NCI-H1105 (cell line): ENCODE measurements at regions not wholly inside any gene's neighbourhood (a gene's known extent, or its start where the extent isn't known, plus 50 kb on each side); places are given as distances from the start of the nearest gene placed in this dataset.
"Not testable (repeated sequence)": the region's sequence is repeated elsewhere in the genome, so short reads cannot be mapped to it uniquely, and the experiment has no call there.

Experiments
- DNase-seq: peaks from one replicate; lab custom pipeline; 2025; lab: John Stamatoyannopoulos, UW

DNA sequence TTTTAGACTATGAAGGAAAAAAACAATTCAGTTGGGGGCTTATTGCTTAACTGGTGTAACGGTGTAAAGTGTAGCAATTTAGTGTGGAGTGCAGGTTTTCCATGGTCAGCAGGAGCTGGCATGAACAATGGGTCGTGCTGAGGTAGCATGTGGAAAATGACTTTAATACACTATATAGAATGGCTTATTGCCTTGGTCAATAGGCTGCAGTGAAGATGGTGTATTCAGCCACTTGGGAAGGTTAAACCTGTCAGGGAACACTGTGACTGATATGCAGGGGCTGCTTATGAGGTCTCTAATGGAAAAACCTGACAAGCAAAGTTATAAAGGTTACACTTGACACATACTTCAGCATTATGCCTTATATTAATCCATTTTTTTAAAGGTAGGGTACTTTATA is 764.7 kb upstream of the ARRDC3 start:
- DNase-seq = no peak

DNA sequence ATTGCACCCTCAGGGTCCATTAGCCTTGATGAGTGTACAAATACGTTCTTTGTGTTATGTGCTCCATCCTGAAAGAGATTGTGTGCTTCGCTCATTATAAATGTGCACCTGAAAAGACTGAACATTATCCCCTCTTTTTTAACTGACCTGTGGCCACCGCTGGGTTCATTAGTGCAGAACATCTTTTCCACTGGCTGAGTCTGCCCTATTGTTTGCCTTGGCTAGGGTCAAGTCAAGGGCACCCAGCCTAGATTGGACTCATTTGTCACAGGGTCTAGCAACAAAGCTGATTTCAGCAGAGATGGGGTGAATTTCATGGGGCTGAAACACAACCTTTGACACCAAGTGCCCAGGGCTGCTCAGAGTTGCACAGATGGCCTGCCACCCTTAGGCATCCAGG is 764.1 kb upstream of the ARRDC3 start:
- no peak for DNase-seq

DNA sequence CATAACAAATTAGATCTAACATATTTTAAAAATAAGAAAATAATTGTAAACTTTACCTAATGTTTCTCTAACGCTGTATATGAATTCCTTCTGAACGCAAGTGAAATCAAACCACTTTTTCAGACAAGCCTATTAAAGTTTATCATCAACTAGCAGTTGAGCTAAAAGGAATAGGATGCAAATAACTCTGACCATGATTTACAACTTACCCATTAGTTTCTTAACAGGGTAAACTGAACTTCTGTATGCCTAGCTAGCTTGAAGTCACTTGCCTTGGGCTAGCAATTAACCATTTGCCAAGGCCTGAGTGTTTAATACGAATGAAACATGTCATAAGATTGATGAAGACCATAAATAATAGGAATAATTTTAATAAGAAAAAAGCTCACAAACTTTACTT is 762.7 kb upstream of the ARRDC3 start:
- no peak for DNase-seq

DNA sequence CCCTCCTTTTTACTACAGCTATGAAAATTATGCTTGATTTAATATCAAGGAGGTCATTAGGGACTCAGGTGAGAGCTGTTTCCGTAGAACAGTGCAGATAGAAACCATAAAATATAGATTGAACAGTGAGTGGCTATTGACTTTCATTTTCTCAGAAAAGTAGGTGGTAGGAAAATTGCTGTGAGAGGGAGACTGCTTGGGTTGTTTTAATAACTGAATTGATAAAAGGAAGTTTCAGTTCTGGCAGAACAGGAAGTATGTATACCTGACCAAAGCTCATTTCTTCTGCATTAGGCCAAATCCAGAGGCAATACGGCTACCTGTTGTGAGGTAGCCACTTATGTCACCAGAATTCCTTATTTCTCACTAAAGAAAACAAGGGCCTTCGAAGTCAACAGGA is 761.7 kb upstream of the ARRDC3 start:
- no peak for DNase-seq

DNA sequence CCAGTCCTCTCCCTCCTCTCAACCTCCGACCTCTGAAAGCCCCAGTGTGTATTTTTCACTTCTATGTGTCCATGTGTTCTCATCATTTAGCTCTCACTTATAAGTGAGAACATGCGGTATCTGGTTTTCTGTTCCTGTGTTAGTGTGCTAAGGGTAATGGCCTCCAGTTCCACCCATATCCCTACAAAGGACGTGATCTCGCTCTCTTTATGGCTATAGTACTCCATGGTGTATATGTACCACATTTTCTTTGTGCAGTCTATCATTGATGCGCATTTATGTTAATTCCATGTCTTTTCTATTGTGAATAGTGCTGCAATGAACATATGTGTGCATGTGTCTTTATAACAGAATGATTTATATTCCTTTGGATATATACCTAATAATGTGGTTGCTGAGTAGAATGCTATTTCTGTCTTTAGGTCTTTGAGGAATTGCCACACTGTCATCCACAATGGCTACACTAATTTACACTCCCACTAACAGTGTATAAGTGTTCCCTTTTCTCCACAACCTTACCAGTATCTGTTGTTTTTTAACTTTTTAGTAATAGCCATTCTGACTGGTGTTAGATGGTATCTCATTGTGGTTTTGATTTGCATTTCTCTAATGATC is 749.3 kb upstream of the ARRDC3 start:
- not testable (repeated sequence) for DNase-seq

DNA sequence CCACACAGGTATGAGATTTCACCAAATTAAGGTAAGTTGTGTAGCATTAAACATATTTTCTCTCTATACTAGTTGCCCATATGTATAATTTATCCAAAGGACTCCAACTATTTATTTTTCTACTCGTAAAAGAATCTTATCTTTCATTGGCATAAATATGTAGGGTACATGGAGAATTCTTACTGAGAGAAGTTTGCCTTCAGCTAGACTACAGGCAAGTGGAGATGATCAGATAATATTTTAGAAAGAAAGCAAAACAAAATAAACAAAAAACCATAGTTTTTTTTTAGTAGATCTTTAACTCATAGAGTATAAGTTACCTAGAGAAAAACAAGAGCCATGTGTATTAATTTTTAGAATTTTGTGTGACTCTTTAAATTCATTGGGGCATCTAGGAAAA is 743.1 kb upstream of the ARRDC3 start:
- no peak for DNase-seq

DNA sequence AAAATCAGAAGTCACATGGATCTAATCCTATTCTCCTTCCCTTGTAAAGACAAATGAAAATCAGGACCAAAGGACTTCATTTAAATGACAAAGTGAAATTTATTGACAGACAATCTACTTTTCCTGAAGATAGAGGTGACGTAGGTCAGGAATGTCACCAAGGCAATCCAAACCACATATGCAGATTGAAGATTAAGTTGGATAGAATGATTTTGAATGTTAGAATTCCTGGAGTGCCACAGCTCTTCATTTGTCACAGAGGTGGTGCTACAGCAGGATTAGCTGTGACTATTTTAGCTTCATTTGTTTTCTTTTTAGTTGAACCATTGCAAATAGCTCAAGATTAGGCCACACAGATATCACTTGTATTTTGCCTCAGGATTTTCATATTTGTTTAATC is 736.0 kb upstream of the ARRDC3 start:
- no peak for DNase-seq

DNA sequence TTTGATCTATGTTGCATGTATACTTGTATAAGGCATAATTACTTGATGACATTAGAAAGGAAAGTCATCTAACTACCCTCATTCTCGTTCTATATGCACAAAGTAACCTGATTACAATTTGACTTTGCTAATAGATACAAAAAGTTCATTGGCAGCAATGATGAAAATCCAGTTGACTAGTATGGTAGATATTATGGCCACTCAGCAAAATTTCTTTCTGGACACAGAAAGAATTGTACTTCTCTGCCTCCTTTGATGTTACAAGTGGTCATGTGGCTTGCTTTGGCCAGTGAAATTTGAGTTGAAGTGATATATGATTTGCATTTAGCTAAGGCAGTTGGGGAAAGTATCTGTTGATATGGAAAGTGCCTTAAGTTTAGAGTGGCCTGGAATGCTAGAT is 723.7 kb upstream of the ARRDC3 start:
- DNase-seq = no peak

DNA sequence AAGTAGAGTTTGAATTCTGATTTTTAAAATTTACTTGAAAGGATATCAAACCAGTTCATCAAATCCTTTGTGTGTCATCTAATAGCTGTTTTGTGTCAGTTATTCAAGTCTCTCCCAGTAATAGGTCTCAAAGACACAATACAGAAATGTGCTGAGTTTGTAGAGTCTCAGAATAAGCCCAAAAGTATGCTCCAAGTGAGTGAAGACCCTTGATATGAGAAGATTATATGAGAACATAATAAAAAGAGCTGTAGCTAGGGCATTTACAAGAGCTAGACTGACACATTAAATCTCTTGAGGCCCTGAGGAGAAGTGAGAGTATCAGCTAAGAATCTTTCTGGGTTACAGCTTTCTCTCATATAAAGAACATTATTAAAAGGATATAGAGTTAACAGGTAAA is 721.0 kb upstream of the ARRDC3 start:
- DNase-seq = no peak

DNA sequence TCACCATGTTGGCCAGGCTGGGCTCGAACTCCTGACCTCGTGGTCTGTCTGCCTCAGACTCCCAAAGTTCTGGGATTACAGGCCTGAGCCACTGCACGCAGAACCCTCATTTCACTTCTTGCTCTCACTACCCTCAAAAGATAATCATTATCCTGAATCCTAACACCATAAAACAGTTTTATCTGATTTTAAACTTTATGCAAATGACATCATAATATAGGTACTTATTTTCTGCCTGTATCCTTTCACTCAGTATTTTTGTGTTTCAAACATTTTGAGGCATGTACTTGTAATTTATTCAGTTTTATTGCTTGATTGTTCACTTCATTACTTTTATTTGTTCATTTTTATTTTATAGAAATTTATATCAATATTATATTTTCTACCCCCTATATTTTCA is 719.2 kb upstream of the ARRDC3 start:
- DNase-seq = no peak

DNA sequence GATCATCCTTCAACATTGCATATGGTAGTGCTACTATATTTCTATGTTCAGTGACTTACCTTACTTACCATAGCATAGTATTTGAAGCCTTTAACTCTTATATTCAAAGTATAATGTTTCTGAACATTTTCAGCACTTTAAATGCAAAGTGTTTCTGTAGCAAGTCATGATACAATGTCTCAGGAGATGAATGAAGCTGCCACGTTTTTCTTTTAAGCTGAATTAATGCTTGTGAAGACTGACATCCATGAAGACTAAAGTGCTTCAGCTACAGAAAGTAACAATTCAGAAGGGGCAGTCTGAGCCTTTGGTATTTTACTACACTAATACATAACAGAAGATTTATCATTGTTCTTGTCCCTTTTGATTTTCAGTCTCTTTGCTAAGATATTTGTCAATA is 709.1 kb upstream of the ARRDC3 start:
- no peak for DNase-seq

DNA sequence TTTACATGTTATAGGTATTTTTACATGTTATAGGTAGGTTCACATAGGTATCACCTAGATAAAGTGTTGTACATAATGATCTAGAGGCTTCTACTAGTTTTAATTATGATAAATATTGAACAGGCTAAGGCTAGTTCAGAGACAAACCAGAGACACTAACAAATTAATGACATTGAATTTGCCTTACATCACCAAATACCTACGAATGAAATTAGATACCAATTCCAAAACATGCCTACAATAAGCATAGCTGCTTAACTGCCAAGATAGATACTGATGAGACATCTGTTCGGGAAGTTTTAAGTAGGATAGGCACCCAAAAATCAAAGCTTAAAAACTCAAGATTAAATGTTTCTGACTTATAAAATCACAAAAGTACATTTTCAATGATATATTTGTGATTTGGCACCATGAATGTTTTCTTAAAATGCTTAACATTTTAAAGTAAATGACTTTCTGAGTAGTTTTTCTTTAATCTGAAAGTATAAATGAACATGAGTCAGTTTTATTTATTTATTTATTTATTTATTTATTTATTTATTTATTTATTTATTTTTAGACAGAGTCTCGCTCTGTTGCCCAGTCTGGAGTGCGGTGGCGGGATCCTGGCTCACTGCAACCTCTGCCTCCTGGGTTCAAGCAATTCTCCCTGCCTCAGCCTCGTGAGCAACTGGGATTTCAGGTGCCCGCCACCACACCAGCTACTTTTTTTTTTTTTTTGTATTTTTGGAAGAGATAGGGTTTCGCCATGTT is 703.1 kb upstream of the ARRDC3 start:
- no peak for DNase-seq

DNA sequence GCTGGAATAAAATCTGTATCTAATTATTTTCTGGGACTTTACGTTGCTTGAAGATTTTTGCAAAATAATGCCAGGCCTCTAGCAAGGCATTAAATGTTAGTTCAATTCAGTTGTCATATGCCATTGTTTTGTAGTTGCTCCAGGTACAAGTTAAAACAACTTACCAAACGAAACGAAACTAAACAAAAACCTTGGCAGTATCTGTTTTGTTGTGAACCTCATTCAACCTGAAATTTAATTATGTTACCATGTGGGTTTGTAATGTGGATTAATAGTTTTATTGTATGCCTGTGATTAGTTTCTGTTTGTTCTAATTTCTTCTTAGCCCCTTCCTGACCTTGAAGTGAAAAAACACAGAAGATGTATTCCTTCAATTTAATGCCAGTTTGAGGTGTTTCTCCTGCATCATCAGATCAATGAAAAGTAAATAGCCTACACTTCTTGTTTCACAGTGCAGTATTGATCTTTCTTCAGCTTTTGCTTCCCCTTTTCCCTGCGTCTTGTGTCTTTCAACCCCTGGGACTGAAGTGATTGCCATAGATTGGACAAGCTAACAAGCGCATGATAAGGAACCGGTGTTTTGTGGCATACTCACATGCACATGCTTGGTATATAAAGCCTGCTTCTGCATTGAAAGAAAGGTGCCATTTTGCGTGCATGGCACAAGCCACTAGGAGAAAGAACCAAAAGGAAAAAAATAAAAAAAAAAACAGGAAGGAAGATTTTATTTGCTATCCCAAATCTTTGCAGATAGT is 699.0 kb upstream of the ARRDC3 start:
- DNase-seq = no peak

DNA sequence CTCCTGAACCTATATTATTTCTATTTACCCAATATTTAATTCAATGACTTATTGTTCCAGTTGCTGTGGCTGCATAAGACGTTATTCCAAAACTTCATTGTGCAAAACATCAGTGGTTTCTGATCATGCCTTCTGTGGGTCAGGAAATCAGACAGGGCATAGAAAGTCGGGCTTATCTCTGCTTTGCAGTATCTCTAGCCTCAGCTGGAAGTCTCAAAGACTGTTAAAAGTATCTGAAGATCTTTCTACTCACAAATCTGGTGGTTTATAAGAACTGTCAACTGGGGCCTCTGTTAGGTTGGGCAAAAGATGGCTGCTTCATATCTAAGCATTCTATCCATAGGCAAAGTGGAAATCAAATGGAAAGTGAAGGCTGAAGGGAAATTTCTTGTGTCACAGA is 687.7 kb upstream of the ARRDC3 start:
- DNase-seq = no peak

DNA sequence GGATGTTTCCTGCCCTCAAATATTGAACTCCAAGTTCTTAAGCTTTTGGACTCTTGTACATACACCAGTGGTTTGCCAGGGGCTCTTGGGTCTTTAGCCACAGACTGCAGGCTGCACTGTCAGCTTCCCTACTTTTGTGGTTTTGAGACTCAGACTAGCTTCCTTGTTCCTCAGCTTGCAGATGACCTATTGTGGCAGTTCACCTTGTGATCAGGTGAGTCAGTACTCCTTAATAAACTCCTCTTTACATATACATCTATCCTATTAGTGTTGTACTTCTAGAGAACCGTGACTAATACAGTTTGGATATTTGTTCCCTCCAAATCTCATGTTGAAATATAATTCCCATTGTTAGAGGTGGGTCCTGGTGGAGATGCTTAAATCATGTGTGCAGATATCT is 681.9 kb upstream of the ARRDC3 start:
- DNase-seq = no peak

DNA sequence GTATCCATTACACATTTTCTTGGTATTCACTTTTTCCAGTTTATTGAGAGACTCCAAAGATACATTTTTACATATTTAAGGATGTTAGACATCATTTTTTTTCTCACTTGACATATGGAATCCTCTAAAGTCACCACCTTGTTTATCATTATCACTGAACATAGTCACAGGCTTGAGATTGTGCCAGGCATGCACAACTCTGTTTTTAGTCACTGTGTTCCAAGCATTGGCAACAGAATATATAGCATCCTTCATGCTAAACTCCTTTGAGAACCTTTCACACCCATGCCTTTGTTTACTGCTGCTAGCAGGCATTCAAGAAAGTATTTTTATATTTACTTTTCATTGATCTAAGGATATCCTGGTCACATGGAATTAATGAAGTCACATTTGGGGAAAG is 668.6 kb upstream of the ARRDC3 start:
- no peak for DNase-seq

DNA sequence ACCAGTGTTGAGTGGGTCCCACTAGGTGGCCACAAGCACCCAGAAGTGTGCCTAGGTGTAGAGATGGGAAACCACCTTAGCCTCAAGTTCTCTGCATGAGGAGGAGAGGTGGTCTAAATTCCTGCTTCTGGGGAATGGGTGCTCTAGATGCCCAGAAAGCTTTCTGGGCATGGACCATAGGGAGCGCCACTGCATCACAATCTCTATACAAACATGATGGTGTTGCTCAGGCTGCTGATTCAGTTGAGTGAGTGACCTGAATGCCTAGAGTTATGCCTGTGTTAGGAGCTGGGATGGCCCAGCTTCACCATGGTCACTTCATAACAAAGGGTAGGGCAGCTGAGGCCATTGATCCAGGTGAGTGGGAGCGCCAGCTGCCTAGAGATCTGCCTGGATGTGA is 667.9 kb upstream of the ARRDC3 start:
- no peak for DNase-seq

DNA sequence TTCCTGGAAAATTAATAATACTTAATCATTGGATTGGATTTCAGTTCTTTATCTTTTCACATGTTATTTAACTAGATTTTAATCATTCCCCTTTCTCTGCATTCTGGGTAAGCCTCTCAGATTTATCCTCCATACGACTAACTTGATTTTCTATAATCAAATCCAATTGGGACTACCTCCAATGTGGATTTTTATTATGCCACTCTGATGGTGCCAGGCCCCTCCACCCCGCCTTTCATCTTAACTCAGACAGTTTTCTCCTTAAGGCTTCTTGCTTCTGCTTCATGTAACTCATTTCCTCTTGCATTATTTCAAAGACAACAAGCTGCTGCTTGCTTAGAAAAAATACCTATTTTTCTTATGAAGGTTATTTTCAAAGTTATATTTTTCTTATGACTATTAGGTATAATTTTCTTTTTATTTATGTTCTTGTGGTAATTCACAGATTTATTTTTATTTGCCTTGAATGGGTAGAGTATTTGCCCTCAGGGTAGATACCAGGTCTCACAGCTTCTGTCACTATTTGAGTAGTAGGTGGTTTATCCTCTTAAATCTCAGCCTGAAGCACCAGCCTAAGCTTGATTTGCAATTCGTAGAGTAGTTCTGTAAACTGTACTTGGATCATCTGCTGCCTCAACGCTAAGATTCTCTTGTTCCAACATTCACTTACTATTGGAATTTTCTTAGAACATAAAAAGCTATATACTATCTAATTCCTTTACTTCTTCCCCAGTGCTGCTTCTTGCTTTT is 659.0 kb upstream of the ARRDC3 start:
- no peak for DNase-seq

DNA sequence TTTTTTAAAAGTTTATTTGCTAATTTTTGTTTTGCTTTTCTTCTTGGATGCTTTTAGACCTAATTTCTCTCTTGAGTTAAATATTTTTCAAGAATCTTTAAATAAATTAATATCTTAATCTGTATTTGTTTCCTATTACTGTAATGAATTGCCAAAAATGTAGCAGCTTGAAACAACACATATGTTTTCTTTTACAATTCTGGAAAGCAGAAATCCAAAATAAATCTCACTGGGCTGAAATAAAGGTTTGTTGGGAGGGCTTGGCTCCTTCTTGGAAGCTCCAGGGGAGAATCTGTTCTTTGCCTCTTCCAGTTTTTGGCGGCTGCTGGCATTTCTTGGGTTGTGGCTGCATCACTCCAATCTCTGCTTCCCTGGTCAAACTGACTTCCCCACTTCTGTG is 658.1 kb upstream of the ARRDC3 start:
- DNase-seq = no peak

DNA sequence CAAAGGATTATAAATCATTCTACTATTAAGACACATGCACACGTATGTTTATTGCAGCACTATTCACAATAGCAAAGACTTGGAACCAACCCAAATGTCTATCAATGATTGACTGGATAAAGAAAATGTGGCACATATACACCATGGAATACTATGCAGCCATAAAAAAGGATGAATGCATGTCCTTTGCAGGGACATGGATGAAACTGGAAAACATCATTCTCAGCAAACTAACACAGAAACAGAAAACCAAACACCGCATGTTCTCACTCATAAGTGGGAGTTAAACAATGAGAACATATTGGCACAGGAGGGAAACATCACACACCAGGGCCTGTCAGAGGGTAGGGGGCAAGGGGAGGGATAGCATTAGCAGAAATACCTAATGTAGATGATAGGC is 646.7 kb upstream of the ARRDC3 start:
- DNase-seq = not testable (repeated sequence)

DNA sequence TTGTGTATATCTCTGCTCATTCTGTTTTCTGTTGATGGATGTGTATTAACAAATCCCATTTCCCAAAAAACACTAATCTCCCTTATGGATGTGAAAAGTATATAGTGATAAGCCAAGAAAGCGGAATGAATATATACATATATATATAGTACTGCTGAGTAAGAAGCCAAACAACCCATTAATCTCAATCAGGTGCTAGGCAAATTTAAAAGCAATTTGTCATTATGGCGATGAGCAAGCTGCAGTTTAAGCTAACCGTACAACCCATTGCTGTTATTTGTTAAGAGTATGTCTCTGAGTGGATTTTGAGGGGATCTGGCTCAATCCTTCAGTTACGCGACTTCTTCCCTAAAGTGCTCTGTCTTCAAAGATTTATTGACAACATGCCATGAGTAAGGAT is 640.4 kb upstream of the ARRDC3 start:
- no peak for DNase-seq

DNA sequence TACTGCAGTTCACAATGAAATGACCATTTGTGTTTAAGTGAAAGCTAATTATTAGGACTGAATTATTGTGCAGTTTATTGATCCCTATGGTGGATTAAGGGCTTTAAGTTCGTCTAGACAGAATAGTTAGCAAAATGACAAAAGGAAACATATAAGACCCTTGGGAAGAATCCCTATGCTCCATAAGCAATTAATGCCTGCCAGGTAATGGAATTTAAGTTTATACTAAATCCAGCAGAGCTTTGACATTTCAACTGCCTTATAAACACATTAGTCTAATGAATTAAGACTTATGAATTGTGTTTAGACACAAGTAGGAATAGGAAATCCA is 640.0 kb upstream of the ARRDC3 start:
- DNase-seq = no peak
